GM23338 (cell line): ENCODE measurements at regions not wholly inside any gene's neighbourhood (a gene's known extent, or its start where the extent isn't known, plus 50 kb on each side); places are given as distances from the start of the nearest gene placed in this dataset.
"Not testable (repeated sequence)": the region's sequence is repeated elsewhere in the genome, so short reads cannot be mapped to it uniquely, and the experiment has no call there.

ENCODE experiments used
- CREB1 ChIP-seq: fragments of 250-450 bp; sonication (Bioruptor Pico); IDR thresholded peaks from 2 replicates; pipeline ENCODE4 v1.5.0; 2020; ENCODE audit warnings: low read depth, mild to moderate bottlenecking, moderate library complexity
- CTCF ChIP-seq, 2 experiments: fragments of 200-600 bp in 1 of 2; sonication (generic) in 1 of 2; conservative IDR thresholded peaks; 2 replicates each; pipeline versions ENCODE4 v1.5.1 to v1.6.1; 2016 to 2017; ENCODE audit warnings: antibody characterized with exemption in 2 of 2, low read depth in 2 of 2, mild to moderate bottlenecking in 2 of 2, moderate library complexity in 1 of 2
- EZH2 ChIP-seq: fragments of 200-600 bp; sonication (generic); IDR thresholded peaks from one replicate; pipeline ENCODE4 v1.8.0; 2017; ENCODE audit warnings: antibody characterized with exemption, mild to moderate bottlenecking, low read depth; ENCODE audit not compliant: unreplicated experiment
- EZH2phosphoT487 ChIP-seq: fragments of 200-600 bp; sonication (generic); IDR thresholded peaks from one replicate; pipeline ENCODE4 v1.8.1; 2018; ENCODE audit warnings: antibody characterized with exemption; ENCODE audit not compliant: unreplicated experiment
- JUNB ChIP-seq: IDR thresholded peaks from one replicate; pipeline ENCODE4 v1.6.1; 2016; ENCODE audit warnings: antibody characterized with exemption; ENCODE audit not compliant: unreplicated experiment
- NANOG ChIP-seq: IDR thresholded peaks from 2 replicates; pipeline ENCODE4 v1.6.1; 2016; ENCODE audit warnings: antibody characterized with exemption, borderline replicate concordance
- POLR2AphosphoS5 ChIP-seq: IDR thresholded peaks from 2 replicates; pipeline ENCODE4 v1.6.1; 2016; ENCODE audit warnings: antibody characterized with exemption, low read depth
- REST ChIP-seq: IDR thresholded peaks from one replicate; pipeline ENCODE4 v1.6.1; 2018; ENCODE audit warnings: antibody characterized with exemption; ENCODE audit not compliant: unreplicated experiment
- ZNF331 ChIP-seq: fragments of 250-450 bp; sonication (Bioruptor Pico); IDR thresholded peaks from 2 replicates; pipeline ENCODE4 v1.5.0; 2020; ENCODE audit warnings: low read depth, mild to moderate bottlenecking, moderate library complexity
- ZNF462 ChIP-seq: fragments of 250-450 bp; sonication (Bioruptor Pico); IDR thresholded peaks from 2 replicates; pipeline ENCODE4 v1.5.0; 2020; ENCODE audit warnings: mild to moderate bottlenecking, moderate library complexity

GRCh38 chr4:154997866-154998265, 210.6 kb upstream of the NPY2R start:
- not testable (repeated sequence) for TF ChIP-seq CTCF (conservative IDR thresholded peaks at IDR 0.05; ENCODE audit: low read depth in 2 of 2); NANOG; POLR2AphosphoS5; CREB1 (CRISPR knock-in tag); REST; EZH2phosphoT487; EZH2; ZNF331 (CRISPR knock-in tag); ZNF462; JUNB
